Dendritic cell treated with granulocyte-macrophage colony-stimulating factor and Interleukin-4, amounts not matched to agents 40 ng/mL and 50 ng/mL, for 4 days (primary cell): ENCODE measurements at regions not wholly inside any gene's neighbourhood (a gene's known extent, or its start where the extent isn't known, plus 50 kb on each side); places are given as distances from the start of the nearest gene placed in this dataset.
"Not testable (repeated sequence)": the region's sequence is repeated elsewhere in the genome, so short reads cannot be mapped to it uniquely, and the experiment has no call there.

Experiments
- H3K27ac Mint-ChIP-seq: one replicate; pipeline ENCODE4 v1.8.0; 2022; ENCODE audit warnings: mild to moderate bottlenecking, mixed read lengths
- H3K27me3 Mint-ChIP-seq: one replicate; pipeline ENCODE4 v1.8.0; 2022; ENCODE audit warnings: mild to moderate bottlenecking, mixed read lengths
- H3K36me3 Mint-ChIP-seq: one replicate; pipeline ENCODE4 v1.8.0; 2022; ENCODE audit warnings: low read depth, mixed read lengths
- H3K4me1 Mint-ChIP-seq: one replicate; pipeline ENCODE4 v1.8.0; 2022; ENCODE audit warnings: low read depth, mixed read lengths
- H3K4me3 Mint-ChIP-seq: one replicate; pipeline ENCODE4 v1.8.0; 2022; ENCODE audit warnings: mild to moderate bottlenecking, moderate library complexity, mixed read lengths
- H3K9me3 Mint-ChIP-seq: one replicate; pipeline ENCODE4 v1.8.0; 2022; ENCODE audit warnings: mixed read lengths
- intact Hi-C: fragments of 100-400 bp; cut with micrococcal nuclease; formaldehyde crosslinking; loops from one replicate; pipeline ENCODE4 v1.15.0; 2022

- Mint-ChIP-seq H3K36me3 (no peaks in the 10 kb centered on the region), H3K27me3 (peaks cover 5% of the 10 kb centered on the region), H3K27ac (no peak overlapping the region), H3K9me3 (peaks cover 12% of the 10 kb centered on the region), H3K4me3 (no peak overlapping the region), H3K4me1 (no peaks in the 10 kb centered on the region)
- intact Hi-C loops, result no loop called here
These were observed 325.3 kb upstream of the MYT1L start for GRCh38 chr2:2656115-2657011.

GRCh38 chr2:2655453-2656114 is 324.5 kb upstream of the MYT1L start:
- no peak overlapping the region for H3K4me3 Mint-ChIP-seq
- H3K36me3 Mint-ChIP-seq, result no peaks in the 10 kb centered on the region
- no peaks in the 10 kb centered on the region for H3K4me1 Mint-ChIP-seq
- H3K27me3 Mint-ChIP-seq, result peaks cover 5% of the 10 kb centered on the region
- H3K27ac Mint-ChIP-seq, result no peak overlapping the region
- peaks cover 12% of the 10 kb centered on the region for H3K9me3 Mint-ChIP-seq
- intact Hi-C loops, result no loop called here

GRCh38 chr2:2653231-2653630 is 322.2 kb upstream of the MYT1L start:
- Mint-ChIP-seq H3K4me3 (no peak overlapping the region), H3K27ac (no peak overlapping the region), H3K9me3 (peaks cover 3% of the 10 kb centered on the region), H3K36me3 (no peaks in the 10 kb centered on the region), H3K4me1 (no peaks in the 10 kb centered on the region), H3K27me3 (peaks cover 5% of the 10 kb centered on the region)
- intact Hi-C loops, result no loop called here

GRCh38 chr2:2650608-2651375 is 319.7 kb upstream of the MYT1L start:
- H3K27me3 Mint-ChIP-seq, result no peaks in the 10 kb centered on the region
- no peaks in the 10 kb centered on the region for H3K4me1 Mint-ChIP-seq
- no peak overlapping the region for H3K27ac Mint-ChIP-seq
- intact Hi-C loops, result no loop called here
- no peaks in the 10 kb centered on the region for H3K36me3 Mint-ChIP-seq
- H3K9me3 Mint-ChIP-seq, result no peaks in the 10 kb centered on the region
- no peak overlapping the region for H3K4me3 Mint-ChIP-seq

- intact Hi-C loops, result no loop called here
- H3K9me3 Mint-ChIP-seq, result no peaks in the 10 kb centered on the region
- H3K27ac Mint-ChIP-seq, result no peak overlapping the region
- no peaks in the 10 kb centered on the region for H3K4me1 Mint-ChIP-seq
- no peak overlapping the region for H3K4me3 Mint-ChIP-seq
- no peaks in the 10 kb centered on the region for H3K36me3 Mint-ChIP-seq
- H3K27me3 Mint-ChIP-seq, result no peaks in the 10 kb centered on the region
These were observed 318.3 kb upstream of the MYT1L start for GRCh38 chr2:2649109-2650072.

GRCh38 chr2:2648094-2648493 is 317.0 kb upstream of the MYT1L start:
- Mint-ChIP-seq H3K27me3 (no peaks in the 10 kb centered on the region), H3K27ac (no peak overlapping the region), H3K36me3 (no peaks in the 10 kb centered on the region), H3K4me3 (no peak overlapping the region), H3K4me1 (no peaks in the 10 kb centered on the region), H3K9me3 (no peaks in the 10 kb centered on the region)
- intact Hi-C loops, result no loop called here

GRCh38 chr2:2647141-2647541 is 316.1 kb upstream of the MYT1L start:
- H3K4me3 Mint-ChIP-seq, result no peak overlapping the region
- intact Hi-C loops, result no loop called here
- H3K27ac Mint-ChIP-seq, result no peak overlapping the region

GRCh38 chr2:2646433-2647051 is 315.5 kb upstream of the MYT1L start:
- H3K27me3 Mint-ChIP-seq, result no peaks in the 10 kb centered on the region
- no peaks in the 10 kb centered on the region for H3K36me3 Mint-ChIP-seq
- no peak overlapping the region for H3K27ac Mint-ChIP-seq
- H3K9me3 Mint-ChIP-seq, result no peaks in the 10 kb centered on the region
- H3K4me3 Mint-ChIP-seq, result no peak overlapping the region
- H3K4me1 Mint-ChIP-seq, result no peaks in the 10 kb centered on the region
- intact Hi-C loops, result no loop called here

More at GRCh38 chr2:2647141-2647541, 316.1 kb upstream of the MYT1L start:
- H3K4me1 Mint-ChIP-seq, result no peaks in the 10 kb centered on the region
- no peaks in the 10 kb centered on the region for H3K27me3 Mint-ChIP-seq
- H3K9me3 Mint-ChIP-seq, result no peaks in the 10 kb centered on the region
- no peaks in the 10 kb centered on the region for H3K36me3 Mint-ChIP-seq

GRCh38 chr2:2645162-2645855 is 314.2 kb upstream of the MYT1L start:
- no peaks in the 10 kb centered on the region for H3K4me1 Mint-ChIP-seq
- no peaks in the 10 kb centered on the region for H3K27me3 Mint-ChIP-seq
- H3K36me3 Mint-ChIP-seq, result no peaks in the 10 kb centered on the region
- H3K9me3 Mint-ChIP-seq, result no peaks in the 10 kb centered on the region
- no peak overlapping the region for H3K27ac Mint-ChIP-seq
- no peak overlapping the region for H3K4me3 Mint-ChIP-seq
- intact Hi-C loops, result no loop called here

- H3K36me3 Mint-ChIP-seq, H3K9me3 Mint-ChIP-seq, H3K4me1 Mint-ChIP-seq, intact Hi-C loops, H3K27ac Mint-ChIP-seq, H3K4me3 Mint-ChIP-seq, H3K27me3 Mint-ChIP-seq: not testable (repeated sequence)
These were observed 313.7 kb upstream of the MYT1L start for GRCh38 chr2:2644751-2645150.

- Mint-ChIP-seq H3K9me3 (no peaks in the 10 kb centered on the region), H3K27ac (no peak overlapping the region), H3K4me3 (no peak overlapping the region), H3K4me1 (no peaks in the 10 kb centered on the region), H3K36me3 (no peaks in the 10 kb centered on the region), H3K27me3 (no peaks in the 10 kb centered on the region)
- intact Hi-C loops, result no loop called here
These were observed 313.0 kb upstream of the MYT1L start for GRCh38 chr2:2644040-2644439.

GRCh38 chr2:2642906-2643890 is 312.1 kb upstream of the MYT1L start:
- no peak overlapping the region for H3K27ac Mint-ChIP-seq
- no peaks in the 10 kb centered on the region for H3K4me1 Mint-ChIP-seq
- no peaks in the 10 kb centered on the region for H3K27me3 Mint-ChIP-seq
- no peaks in the 10 kb centered on the region for H3K36me3 Mint-ChIP-seq
- H3K4me3 Mint-ChIP-seq, result no peak overlapping the region
- intact Hi-C loops, result no loop called here
- H3K9me3 Mint-ChIP-seq, result no peaks in the 10 kb centered on the region
